ENCODE measurements at regions not wholly inside any gene's neighbourhood (a gene's known extent, or its start where the extent isn't known, plus 50 kb on each side); places are given as distances from the start of the nearest gene placed in this dataset.

DNA sequence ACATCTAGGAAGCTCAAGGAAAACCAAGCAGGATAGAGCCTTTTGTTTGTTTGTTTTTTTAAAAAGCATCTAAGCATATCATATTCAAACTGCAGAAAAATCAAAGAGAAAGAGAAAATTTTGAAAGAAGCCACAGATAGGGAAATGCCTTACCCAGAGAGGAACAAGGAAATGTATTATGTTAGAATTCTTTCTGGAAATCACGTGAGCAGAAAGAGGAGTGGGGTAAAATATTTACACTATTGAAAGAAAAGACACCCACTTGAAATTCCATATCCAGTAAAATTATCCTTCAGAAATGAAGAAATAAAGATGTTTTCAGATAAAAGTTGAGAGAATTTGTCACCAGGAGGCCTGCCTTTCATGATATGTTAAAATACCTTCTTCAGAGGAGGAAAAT lies 775.7 kb upstream of the IGFBP3 start:
- in situ Hi-C loops (cut with MboI; ENCODE audit: low sequenced_read_pairs), result no loop called here

DNA sequence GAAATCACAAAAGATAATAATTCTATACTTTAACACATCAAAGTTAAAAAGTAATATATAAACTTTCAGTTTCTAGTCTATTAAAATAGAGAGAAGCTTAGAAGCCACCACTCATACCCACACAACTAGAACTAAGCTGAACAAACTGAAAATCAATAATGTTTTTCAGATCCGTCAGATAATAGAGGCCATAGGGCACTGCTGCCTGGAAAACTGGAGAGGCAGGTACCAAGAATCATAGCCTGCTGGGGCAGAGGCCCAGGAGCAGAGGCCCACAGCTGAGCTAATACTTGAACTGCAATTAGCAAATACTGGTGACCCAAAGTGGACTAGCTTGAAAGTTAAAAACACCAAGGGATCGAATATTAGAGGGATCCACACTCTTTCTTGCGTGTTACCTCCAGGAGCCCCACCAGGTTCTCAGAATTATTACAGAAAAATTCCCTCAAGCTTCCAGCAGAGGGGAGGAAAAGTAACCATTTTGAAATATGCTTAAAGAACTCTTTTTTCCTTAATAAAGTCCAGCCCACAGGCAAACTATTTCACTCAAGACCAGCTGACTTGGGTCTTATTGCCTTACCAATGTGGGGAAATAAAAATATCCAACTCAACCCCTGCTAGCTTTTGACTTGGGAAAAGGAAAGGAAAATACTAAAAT lies 774.1 kb upstream of the IGFBP3 start:
- in situ Hi-C loops (cut with MboI; ENCODE audit: low sequenced_read_pairs), result no loop called here

DNA sequence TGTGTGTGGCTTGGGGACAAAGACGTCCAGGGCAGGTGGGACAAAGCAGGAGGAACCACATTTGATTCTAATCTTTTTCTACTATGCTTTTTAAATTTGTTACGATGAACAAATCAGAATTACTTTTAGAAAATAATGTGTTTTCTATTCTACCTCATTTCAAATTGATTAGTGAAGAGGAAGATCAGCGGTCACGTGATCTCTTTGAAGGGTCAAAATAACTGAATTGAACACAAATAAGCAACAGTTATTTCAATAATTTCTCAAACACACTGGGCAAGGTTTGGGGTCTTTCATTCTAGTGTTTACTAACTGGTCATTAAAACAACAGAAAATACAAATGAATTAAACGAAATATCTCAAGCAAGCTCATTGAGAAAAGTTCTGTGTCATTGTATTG lies 773.0 kb upstream of the IGFBP3 start:
- in situ Hi-C loops (cut with MboI; ENCODE audit: low sequenced_read_pairs), result no loop called here

DNA sequence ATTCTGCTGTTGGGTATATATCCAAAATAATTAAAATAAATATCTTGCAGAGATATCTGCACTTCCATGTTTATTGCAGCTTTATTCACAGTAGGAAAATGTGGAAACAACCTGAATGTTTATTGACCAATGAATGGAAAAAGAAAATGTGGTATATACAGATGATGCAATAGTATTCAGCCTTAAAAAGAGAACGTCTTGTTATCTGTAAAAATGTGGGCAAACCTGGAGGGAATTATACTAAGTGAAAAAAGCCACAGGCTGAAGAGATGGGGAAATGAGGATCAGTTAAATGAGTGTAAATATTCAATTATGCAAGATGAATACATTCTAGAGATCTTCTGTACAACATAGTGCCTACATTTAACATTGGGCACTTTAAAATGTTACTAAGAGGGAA lies 766.1 kb upstream of the IGFBP3 start:
- in situ Hi-C loops (cut with MboI; ENCODE audit: low sequenced_read_pairs), result no loop called here

DNA sequence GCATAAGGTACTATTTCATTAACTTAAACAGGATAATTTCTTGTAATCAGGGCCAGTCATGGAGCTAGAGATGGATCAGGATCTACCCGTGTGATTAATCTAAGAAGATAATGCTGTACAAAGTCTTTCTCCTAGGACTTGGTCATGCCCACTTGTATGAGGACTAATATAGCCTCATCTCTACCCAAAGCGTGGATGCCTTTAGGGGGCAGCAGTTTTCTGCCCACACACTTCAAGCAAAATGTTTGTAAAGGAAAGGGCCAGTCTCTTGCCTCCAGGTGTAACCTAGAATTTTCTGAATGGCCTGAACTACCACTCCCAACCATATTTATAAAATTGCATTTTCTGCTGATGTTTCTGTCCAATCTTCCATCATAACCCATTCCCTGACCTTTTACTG lies 764.0 kb upstream of the IGFBP3 start:
- in situ Hi-C loops (cut with MboI; ENCODE audit: low sequenced_read_pairs), result no loop called here

DNA sequence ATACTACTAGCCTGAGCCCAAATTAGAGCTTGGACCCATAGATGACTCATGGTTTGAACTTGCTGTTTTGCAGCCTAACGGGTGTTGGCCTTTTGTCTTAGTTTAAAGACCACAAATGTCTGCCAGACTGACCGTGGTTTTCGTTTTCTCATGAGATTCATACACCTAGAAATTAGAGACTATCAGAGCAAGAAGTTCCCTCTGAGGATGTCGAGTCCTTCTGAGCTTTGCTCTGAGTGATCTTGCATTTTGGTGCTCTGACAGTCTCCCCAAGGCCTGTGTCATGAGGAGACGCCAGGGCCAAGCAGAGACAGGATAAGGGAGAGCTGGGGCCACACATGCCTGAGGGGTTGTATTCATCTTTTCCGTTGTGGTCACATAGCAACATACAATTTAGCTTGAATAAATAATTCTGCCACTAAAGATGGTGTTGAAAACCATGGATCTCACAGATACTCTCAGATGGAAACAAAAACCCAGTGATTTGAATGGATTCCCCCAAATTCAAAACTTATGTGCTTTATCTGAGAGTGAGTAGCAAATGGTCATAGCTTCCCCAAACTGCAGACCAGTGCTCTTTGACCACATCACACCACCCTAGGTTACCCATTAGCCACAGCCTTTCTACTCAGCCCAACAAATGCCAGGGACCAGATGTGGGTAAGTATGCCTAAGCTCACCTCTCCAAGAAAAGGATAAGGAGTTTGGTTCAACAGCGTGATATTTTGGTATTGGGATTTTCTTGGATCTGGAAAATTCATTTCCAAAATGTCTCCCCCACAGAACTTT lies 762.0 kb upstream of the IGFBP3 start:
- in situ Hi-C loops (cut with MboI; ENCODE audit: low sequenced_read_pairs), result no loop called here

DNA sequence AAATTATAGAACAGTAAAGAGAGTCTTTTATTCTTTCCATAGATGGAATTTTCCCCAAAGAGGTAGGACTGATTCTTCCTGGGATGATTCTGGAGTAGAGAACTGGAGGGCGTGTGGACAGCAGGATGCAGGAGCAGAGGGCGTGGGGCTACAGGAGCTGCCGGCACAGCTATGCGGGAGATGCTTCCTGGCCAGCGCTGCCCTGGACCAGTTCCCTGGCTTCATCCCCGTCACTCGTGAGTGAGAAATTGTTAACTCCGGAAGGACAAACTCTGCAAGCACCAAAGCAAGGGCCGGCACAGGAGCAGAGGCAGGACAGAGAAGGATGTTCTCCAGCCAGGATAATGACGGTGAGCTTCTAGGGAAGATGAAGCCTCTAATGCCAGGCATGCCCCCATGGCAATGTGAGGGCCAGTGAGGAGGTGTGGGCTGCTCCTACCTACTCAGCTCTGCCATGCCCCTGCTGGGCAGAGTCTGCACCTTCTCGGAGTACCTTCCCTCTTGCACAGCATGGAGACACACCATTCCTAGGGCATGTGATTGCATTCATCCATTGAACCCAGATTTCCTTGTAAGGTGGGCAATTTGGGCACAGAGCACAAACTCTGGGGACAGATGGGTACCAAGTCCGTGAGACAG lies 760.9 kb upstream of the IGFBP3 start:
- in situ Hi-C loops (cut with MboI; ENCODE audit: low sequenced_read_pairs), result no loop called here

DNA sequence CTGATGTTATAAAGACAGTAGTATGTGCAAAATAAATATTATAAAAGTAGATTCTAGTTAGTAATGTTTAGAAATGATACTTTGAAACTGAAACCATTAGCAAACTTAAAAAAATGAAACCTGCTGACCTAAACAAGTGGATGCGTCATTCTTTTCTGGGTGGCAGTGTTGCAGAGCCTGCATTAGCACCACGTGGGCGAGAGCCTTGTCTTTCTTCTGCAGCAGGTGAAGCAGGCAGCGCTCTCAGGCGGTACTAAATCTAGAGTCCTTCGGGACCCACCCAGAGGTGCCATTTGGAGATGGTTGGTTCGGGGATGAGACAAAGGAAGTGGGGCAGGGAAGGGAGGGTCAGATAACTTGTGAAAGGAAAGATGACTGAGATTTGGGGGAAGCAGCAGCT lies 759.1 kb upstream of the IGFBP3 start:
- in situ Hi-C loops (cut with MboI; ENCODE audit: low sequenced_read_pairs), result no loop called here

DNA sequence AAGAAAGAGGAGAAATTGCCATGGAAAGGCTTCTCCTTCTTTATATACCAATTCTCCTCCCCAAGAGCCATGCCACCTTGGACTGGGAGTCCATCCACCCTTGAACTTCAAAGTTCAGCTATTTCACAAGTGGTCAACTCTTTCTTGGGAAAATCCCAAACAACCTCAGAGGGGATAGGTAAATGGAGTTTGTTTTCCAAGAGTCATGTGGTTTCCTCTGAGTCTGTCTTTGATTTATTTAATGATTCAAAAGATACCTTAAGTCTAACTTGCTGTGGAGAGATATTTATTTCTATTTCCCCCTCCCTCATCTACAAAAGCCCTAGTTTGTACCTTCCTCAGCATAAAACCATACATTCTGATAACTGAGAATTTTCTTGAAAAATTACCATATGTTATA lies 758.6 kb upstream of the IGFBP3 start:
- in situ Hi-C loops (cut with MboI; ENCODE audit: low sequenced_read_pairs), result no loop called here

DNA sequence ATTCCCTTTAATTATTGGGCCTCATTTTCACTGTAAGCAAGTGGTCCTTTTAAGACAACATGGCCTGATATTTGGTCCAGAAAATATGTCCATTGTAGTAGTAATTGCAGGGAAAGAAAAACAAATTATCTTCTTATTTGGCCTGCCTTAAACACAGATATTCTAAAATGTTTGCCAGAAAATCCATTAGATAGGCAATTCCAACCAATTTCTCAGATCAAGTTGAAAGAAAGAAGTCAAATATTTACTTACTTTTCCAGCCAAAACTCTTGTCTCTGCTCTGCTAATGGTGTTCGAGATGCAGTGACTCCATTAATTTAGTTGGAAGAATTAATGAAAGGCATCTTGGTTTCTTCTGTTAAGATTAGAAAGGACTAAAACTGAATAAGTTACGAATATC lies 757.3 kb upstream of the IGFBP3 start:
- in situ Hi-C loops (cut with MboI; ENCODE audit: low sequenced_read_pairs), result no loop called here

DNA sequence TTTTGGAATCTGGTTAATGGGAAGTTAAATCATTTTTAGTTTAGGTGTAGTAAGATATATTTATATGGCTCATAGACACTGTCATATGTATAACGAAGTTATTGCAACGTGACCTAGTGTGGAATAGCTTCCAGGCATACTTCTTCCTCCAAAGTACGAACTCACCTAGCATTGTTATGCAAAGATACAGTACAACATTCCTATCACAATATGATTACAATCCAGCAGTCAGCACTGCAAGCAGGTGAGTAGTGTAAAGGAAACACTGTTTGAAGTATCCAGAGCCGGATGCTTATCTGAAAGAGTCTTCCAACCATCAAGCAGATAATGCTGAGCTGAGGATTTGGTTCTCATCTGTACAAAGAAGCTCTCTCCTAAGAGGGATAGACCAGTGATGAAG lies 754.4 kb upstream of the IGFBP3 start:
- in situ Hi-C loops (cut with MboI; ENCODE audit: low sequenced_read_pairs), result no loop called here

DNA sequence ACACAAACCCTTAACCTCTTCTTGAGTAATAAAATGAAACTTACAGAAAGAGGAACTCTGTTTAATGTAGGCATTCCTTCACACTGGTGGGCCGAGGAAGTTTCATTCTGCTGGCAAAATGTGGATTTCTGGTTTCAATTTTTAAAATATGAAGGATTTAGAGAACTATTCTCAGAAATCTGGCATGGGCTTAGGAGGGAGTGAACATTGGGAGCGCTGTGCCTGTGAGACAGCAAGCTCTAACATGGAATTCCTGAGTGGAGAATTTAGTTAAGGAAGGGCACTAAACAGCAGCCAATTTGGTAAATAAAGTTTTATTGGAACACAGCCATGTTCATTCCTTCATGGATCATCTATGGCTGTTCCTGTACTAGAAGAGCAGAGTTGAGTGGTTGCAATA lies 751.8 kb upstream of the IGFBP3 start:
- in situ Hi-C loops (cut with MboI; ENCODE audit: low sequenced_read_pairs), result no loop called here

DNA sequence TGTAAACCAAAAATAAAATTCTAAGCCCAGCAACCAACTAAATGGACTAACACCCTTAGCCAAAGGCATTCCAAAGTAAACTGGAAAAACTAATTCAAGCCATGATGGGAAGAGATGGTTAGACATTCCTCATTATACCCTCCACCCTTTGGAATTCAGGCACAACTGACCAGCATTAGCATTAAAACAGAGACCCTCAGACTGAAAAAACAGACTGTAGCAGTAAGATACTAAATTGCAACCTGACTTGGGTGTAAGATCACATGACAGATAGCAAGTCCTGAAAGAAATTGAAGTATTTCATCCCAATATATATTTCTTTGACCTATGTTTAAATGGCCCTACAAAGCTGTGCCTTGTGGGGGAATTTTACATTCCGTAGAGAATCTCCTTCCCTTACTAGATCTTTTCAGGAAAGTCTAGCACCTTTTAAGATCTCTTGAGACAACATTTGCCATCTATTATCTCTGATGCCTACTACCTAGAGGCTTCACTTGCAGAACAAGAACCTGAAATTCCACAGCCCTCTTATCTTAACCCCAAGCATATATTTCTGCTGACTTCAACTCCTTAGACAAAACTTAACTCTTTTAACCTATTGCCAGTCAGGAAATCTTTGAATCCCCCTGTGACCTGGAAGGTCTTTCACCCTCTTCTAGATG lies 750.2 kb upstream of the IGFBP3 start:
- in situ Hi-C loops (cut with MboI; ENCODE audit: low sequenced_read_pairs), result no loop called here

DNA sequence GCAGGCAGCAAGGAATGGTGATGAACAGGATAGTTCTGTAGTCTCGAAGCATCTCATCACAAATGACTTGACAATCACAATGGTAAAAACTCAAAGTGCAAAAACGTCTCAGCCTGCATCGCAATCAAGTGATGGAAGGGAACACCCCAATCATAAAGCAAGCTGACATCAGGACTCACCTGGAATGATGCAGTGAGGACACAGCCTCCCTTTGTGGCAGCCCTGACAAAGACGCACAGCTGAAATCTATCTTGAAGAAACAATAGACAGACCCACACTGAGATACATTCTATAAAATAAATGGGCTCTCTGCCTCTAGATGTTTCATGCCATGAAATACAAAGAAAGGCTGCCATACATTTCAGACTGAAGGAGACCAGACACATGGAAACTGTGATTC lies 748.0 kb upstream of the IGFBP3 start:
- in situ Hi-C loops (cut with MboI; ENCODE audit: low sequenced_read_pairs), result no loop called here

DNA sequence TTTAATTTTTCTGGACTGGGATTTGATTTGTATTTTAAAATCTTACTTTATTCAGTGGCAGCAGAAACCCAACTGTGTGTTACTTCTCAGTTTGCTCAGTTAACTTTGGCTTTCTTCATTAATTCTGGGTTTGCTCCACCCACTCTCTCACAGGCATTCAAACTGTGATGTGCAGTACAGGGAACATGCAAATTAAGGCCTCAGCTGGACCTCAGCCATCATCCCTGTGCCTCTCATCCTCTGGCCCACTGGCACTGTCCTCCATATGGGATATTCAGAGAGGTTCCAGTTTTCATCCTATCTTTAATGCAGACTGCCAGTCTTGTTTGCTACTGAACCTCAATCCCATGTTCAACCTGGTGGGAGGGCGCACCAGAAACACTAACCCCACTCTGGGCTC lies 743.4 kb upstream of the IGFBP3 start:
- in situ Hi-C loops (cut with MboI; ENCODE audit: low sequenced_read_pairs), result no loop called here

DNA sequence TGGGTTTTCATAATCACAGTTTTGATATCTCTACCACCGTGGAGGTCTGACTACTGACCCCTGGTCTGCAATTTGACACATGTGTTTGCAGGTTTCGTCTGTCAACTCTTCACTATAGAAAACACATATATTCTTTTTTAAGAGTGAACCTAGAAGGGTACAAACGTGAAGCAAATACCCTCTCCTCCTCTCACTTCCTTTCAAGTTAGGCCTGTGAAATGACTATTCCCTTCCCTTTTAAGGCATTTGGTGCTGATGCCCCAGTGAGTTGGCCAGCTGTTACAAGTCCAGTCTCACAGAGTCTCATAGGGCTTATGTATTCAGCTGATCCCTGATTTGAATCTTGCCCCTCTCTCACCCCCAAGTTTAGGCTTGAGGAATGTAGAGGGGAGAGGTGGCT lies 742.0 kb upstream of the IGFBP3 start:
- in situ Hi-C loops (cut with MboI; ENCODE audit: low sequenced_read_pairs), result no loop called here

DNA sequence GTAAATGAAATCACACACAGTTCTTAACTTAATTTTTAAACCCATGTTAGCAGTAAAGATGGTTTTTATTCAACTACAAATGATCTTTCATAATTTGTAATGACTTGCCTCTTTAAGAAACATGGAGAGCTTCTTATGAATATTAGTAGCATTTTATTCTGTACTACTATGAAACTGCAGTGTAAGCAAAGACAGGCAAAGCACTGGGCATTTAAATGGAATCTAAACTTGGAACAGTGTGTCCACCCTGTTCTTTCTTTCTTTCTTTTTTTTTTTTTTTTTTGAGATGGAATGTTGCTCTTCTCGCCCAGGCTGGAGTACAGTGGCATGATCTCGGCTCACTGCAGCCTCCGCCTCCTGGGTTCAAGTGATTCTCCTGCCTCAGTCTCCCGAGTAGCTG lies 740.4 kb upstream of the IGFBP3 start:
- in situ Hi-C loops (cut with MboI; ENCODE audit: low sequenced_read_pairs), result no loop called here

DNA sequence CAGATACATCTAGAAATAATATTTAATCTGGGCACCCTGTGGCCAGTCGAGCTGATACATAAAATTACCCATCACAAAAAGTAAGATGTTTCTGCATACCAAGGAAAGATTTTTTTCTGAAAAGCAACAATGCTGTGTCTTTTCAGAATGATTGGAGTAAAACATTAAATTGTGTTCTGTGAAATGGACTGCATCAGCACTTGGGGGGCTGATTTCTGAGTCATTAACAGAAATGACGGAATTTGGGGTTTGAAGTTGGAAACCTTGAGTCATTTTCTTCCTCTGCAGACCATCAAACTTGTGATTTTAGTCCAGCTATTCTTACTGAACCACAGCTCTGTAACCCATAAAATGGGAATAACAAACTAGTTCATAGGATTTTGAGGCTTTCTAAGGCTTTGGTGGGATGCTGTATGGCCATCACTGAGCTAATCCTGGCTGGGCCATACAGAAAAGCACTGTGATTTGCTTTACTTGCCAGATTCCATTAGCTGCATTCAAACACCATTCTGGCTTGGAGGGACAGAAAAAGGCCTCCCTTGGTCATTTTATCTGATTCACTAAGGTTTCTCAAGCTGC lies 739.4 kb upstream of the IGFBP3 start:
- in situ Hi-C loops (cut with MboI; ENCODE audit: low sequenced_read_pairs), result no loop called here

DNA sequence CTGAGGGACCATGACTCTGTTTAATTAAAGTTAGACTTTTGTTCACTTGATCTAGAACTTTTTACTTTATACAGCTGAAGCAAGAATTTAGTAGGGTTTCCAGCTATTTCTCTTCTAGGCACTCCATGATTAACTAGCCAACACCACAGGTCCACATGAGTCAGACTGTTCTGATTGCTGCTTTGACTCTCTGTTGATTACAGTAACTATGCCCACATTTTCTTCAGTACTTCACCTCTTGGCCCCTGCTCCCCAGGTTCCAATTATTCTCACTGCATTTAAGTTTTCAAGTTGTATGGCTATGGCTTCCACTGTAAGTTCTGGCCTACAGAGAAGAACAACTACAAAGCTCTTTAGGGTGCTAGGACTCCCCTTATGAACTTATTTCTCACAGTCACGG lies 737.2 kb upstream of the IGFBP3 start:
- in situ Hi-C loops (cut with MboI; ENCODE audit: low sequenced_read_pairs), result no loop called here

DNA sequence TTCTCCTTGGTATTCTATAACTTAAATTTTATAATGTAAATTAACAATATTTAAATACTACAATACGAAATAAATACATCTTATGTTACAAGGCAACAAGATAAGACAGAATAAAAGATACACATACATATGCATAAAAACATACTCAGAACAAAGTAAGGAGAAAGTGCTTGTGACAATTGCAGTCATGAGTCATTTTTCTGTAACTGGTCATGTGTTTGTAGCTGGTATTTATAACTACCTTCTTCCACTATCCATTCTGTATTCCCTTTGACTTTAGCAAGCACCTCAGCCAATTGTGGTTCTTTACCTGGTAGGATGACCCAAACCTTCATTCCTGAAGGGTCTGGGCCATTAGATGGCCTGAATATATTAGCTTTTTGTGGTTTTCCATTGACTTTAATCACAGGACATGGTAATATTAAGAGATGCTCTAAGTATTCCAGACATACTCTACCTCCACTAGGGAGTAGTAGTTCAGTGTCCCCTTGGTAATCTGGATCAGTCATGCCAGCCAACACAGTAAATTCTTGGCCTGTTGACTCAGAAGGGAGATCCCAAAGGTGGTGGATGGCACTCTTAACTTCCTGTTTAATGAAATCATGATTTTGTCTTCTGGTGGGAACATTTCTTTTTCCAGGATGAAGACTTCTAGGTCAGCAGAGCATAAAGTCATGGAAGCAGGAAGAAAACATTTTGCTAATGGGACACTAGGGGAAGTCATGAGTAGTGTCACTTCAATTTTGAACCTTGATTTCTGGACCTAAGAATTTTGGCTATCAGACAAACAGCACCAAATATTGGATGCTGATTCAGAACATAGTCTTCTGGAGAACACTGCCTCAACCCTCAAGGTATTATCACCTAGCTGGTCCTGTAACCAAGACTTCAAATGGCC lies 733.7 kb upstream of the IGFBP3 start:
- in situ Hi-C loops (cut with MboI; ENCODE audit: low sequenced_read_pairs), result no loop called here

All from HL-60/S4 treated with retinoic acid at 250 ng/mL for 4 days and 3 days (cell line).